ENCODE measurements at regions not wholly inside any gene's neighbourhood (a gene's known extent, or its start where the extent isn't known, plus 50 kb on each side); places are given as distances from the start of the nearest gene placed in this dataset.

GRCh38 chr11:95556011-95556341, 233.6 kb downstream of the FAM76B start:
- TF ChIP-seq POLR2AphosphoS5 (IDR thresholded peaks at IDR 0.05; ENCODE audit: low read depth, low read length) (no peak), SIN3A (IDR thresholded peaks at IDR 0.05; ENCODE audit: borderline replicate concordance, insufficient read depth, low read length) (no peak), REST (IDR thresholded peaks at IDR 0.05; ENCODE audit: insufficient read depth in 1 of 2, low read depth in 2 of 2, low read length in 2 of 2) (no peak), TAF1 (IDR thresholded peaks at IDR 0.05; ENCODE audit: borderline replicate concordance, insufficient read depth, low read length) (no peak), FOXP2 (optimal IDR thresholded peaks at IDR 0.05; ENCODE audit: borderline replicate concordance, extremely low read depth, extremely low read length, insufficient read depth) (no peak)
